ENCODE measurements at regions not wholly inside any gene's neighbourhood (a gene's known extent, or its start where the extent isn't known, plus 50 kb on each side); places are given as distances from the start of the nearest gene placed in this dataset.
A peak's percentile ranks its signal among the peaks of the same experiment; 100 is the strongest.
"Not testable (repeated sequence)": the region's sequence is repeated elsewhere in the genome, so short reads cannot be mapped to it uniquely, and the experiment has no call there.

- no peaks in the 10 kb centered on the region for H3K9me3 ChIP-seq (ENCODE audit: low read length)
- ChIA-PET POLR2A (no interaction called here), CTCF (no interaction called here)
- H3K4me1 ChIP-seq (ENCODE audit: insufficient read depth, low read length) = no peaks in the 10 kb centered on the region
- Mint-ChIP-seq H3K4me1 (no peaks in the 10 kb centered on the region), H3K9me3 (peaks cover 0 to 3% (median 0%) of the 10 kb centered on the region in 5 donors), H3K27ac (no peak overlapping the region), H3K4me3 (no peak overlapping the region), H3K27me3 (no peaks in the 10 kb centered on the region), H3K36me3 (no peaks in the 10 kb centered on the region)
- no peaks in the 10 kb centered on the region for H3K27me3 ChIP-seq (ENCODE audit: insufficient read depth, low read length, poor library complexity, severe bottlenecking)
- no peaks in the 10 kb centered on the region for H3K36me3 ChIP-seq (ENCODE audit: insufficient read depth, low read length)
- H3K4me3 ChIP-seq (ENCODE audit: low read length) = no peak overlapping the region
- DNase-seq = no peak
- no peak overlapping the region for H3K27ac ChIP-seq (ENCODE audit: low read depth, low read length)
These were observed 521.2 kb downstream of the CHSY3 start for GRCh38 chr5:130425424-130425823.

GRCh38 chr5:130424341-130424740 lies 520.1 kb downstream of the CHSY3 start:
- H3K27me3 Mint-ChIP-seq = no peaks in the 10 kb centered on the region
- no peak overlapping the region for H3K4me3 ChIP-seq (ENCODE audit: low read length)
- H3K36me3 ChIP-seq (ENCODE audit: insufficient read depth, low read length) = no peaks in the 10 kb centered on the region
- ChIA-PET CTCF (no interaction called here), POLR2A (no interaction called here)
- H3K36me3 Mint-ChIP-seq = no peaks in the 10 kb centered on the region
- H3K4me1 ChIP-seq (ENCODE audit: insufficient read depth, low read length) = no peaks in the 10 kb centered on the region
- no peak overlapping the region for H3K27ac ChIP-seq (ENCODE audit: low read depth, low read length)
- no peaks in the 10 kb centered on the region for H3K4me1 Mint-ChIP-seq
- H3K27me3 ChIP-seq (ENCODE audit: insufficient read depth, low read length, poor library complexity, severe bottlenecking) = no peaks in the 10 kb centered on the region
- H3K9me3 Mint-ChIP-seq = peaks cover 0 to 5% (median 2%) of the 10 kb centered on the region in 5 donors
- no peak overlapping the region for H3K27ac Mint-ChIP-seq
- no peak for DNase-seq
- H3K9me3 ChIP-seq (ENCODE audit: low read length) = no peaks in the 10 kb centered on the region
- H3K4me3 Mint-ChIP-seq = no peak overlapping the region

- H3K4me3 ChIP-seq (ENCODE audit: low read length) = no peak overlapping the region
- no peak overlapping the region for H3K4me3 Mint-ChIP-seq
- ChIA-PET POLR2A (no interaction called here), CTCF (no interaction called here)
- no peaks in the 10 kb centered on the region for H3K4me1 Mint-ChIP-seq
- no peaks in the 10 kb centered on the region for H3K27me3 ChIP-seq (ENCODE audit: insufficient read depth, low read length, poor library complexity, severe bottlenecking)
- no peak overlapping the region for H3K27ac Mint-ChIP-seq
- no peaks in the 10 kb centered on the region for H3K36me3 Mint-ChIP-seq
- H3K9me3 ChIP-seq (ENCODE audit: low read length) = no peaks in the 10 kb centered on the region
- DNase-seq = no peak
- H3K27me3 Mint-ChIP-seq = peaks cover 0 to 2% of the 10 kb centered on the region in 2 donors
- H3K36me3 ChIP-seq (ENCODE audit: insufficient read depth, low read length) = no peaks in the 10 kb centered on the region
- H3K27ac ChIP-seq (ENCODE audit: low read depth, low read length) = no peak overlapping the region
- H3K4me1 ChIP-seq (ENCODE audit: insufficient read depth, low read length) = no peaks in the 10 kb centered on the region
- H3K9me3 Mint-ChIP-seq = peaks cover 0 to 4% (median 0%) of the 10 kb centered on the region in 5 donors
These were observed 498.6 kb downstream of the CHSY3 start for GRCh38 chr5:130402906-130403305.

GRCh38 chr5:130400091-130400490 lies 495.8 kb downstream of the CHSY3 start:
- no peak overlapping the region for H3K27ac Mint-ChIP-seq
- H3K4me3 ChIP-seq (ENCODE audit: low read length) = no peak overlapping the region
- H3K9me3 Mint-ChIP-seq = no peaks in the 10 kb centered on the region
- ChIA-PET POLR2A (no interaction called here), CTCF (no interaction called here)
- H3K27me3 ChIP-seq (ENCODE audit: insufficient read depth, low read length, poor library complexity, severe bottlenecking) = no peaks in the 10 kb centered on the region
- no peaks in the 10 kb centered on the region for H3K36me3 Mint-ChIP-seq
- H3K27ac ChIP-seq (ENCODE audit: low read depth, low read length) = no peak overlapping the region
- H3K4me3 Mint-ChIP-seq = no peak overlapping the region
- H3K27me3 Mint-ChIP-seq = peaks cover 0 to 2% of the 10 kb centered on the region in 2 donors
- no peaks in the 10 kb centered on the region for H3K36me3 ChIP-seq (ENCODE audit: insufficient read depth, low read length)
- H3K9me3 ChIP-seq (ENCODE audit: low read length) = no peaks in the 10 kb centered on the region
- DNase-seq = no peak
- H3K4me1 Mint-ChIP-seq = no peaks in the 10 kb centered on the region
- H3K4me1 ChIP-seq (ENCODE audit: insufficient read depth, low read length) = no peaks in the 10 kb centered on the region

- no peaks in the 10 kb centered on the region for H3K4me1 Mint-ChIP-seq
- no peak overlapping the region for H3K27ac Mint-ChIP-seq
- CTCF ChIA-PET = no interaction called here
- Histone ChIP-seq H3K36me3 (ENCODE audit: insufficient read depth, low read length) (no peaks in the 10 kb centered on the region), H3K27ac (ENCODE audit: low read depth, low read length) (no peak overlapping the region), H3K9me3 (ENCODE audit: low read length) (no peaks in the 10 kb centered on the region), H3K4me3 (ENCODE audit: low read length) (no peak overlapping the region), H3K4me1 (ENCODE audit: insufficient read depth, low read length) (no peaks in the 10 kb centered on the region), H3K27me3 (ENCODE audit: insufficient read depth, low read length, poor library complexity, severe bottlenecking) (no peaks in the 10 kb centered on the region)
- H3K9me3 Mint-ChIP-seq = no peaks in the 10 kb centered on the region
- POLR2A ChIA-PET = no interaction called here
- H3K27me3 Mint-ChIP-seq = peaks cover 0 to 2% of the 10 kb centered on the region in 2 donors
- no peak overlapping the region for H3K4me3 Mint-ChIP-seq
- no peaks in the 10 kb centered on the region for H3K36me3 Mint-ChIP-seq
- no peak for DNase-seq
These were observed 494.6 kb downstream of the CHSY3 start for GRCh38 chr5:130398825-130399224.

GRCh38 chr5:130397727-130398126 lies 493.5 kb downstream of the CHSY3 start:
- H3K4me1 ChIP-seq (ENCODE audit: insufficient read depth, low read length); H3K27me3 ChIP-seq (ENCODE audit: insufficient read depth, low read length, poor library complexity, severe bottlenecking); H3K9me3 ChIP-seq (ENCODE audit: low read length); H3K27ac Mint-ChIP-seq; H3K36me3 Mint-ChIP-seq; H3K27ac ChIP-seq (ENCODE audit: low read depth, low read length); H3K36me3 ChIP-seq (ENCODE audit: insufficient read depth, low read length); DNase-seq; POLR2A ChIA-PET; CTCF ChIA-PET; H3K9me3 Mint-ChIP-seq; H3K4me3 ChIP-seq (ENCODE audit: low read length); H3K4me1 Mint-ChIP-seq; H3K27me3 Mint-ChIP-seq; H3K4me3 Mint-ChIP-seq: not testable (repeated sequence)

- Mint-ChIP-seq H3K36me3 (no peaks in the 10 kb centered on the region), H3K9me3 (peaks cover 0 to 2% (median 0%) of the 10 kb centered on the region in 5 donors), H3K27ac (no peak overlapping the region), H3K4me1 (no peaks in the 10 kb centered on the region), H3K4me3 (no peak overlapping the region), H3K27me3 (no peaks in the 10 kb centered on the region)
- Histone ChIP-seq H3K27ac (ENCODE audit: low read depth, low read length) (no peak overlapping the region), H3K9me3 (ENCODE audit: low read length) (no peaks in the 10 kb centered on the region), H3K4me1 (ENCODE audit: insufficient read depth, low read length) (no peaks in the 10 kb centered on the region), H3K27me3 (ENCODE audit: insufficient read depth, low read length, poor library complexity, severe bottlenecking) (no peaks in the 10 kb centered on the region), H3K4me3 (ENCODE audit: low read length) (no peak overlapping the region), H3K36me3 (ENCODE audit: insufficient read depth, low read length) (no peaks in the 10 kb centered on the region)
- DNase-seq = no peak
- ChIA-PET POLR2A (no interaction called here), CTCF (no interaction called here)
These were observed 492.9 kb downstream of the CHSY3 start for GRCh38 chr5:130397132-130397531.

GRCh38 chr5:130391727-130392264 lies 487.5 kb downstream of the CHSY3 start:
- peak overlapping the region in 1 of 8 donors; percentile 43 for H3K27ac Mint-ChIP-seq
- H3K4me3 ChIP-seq (ENCODE audit: low read length); H3K36me3 Mint-ChIP-seq; H3K4me3 Mint-ChIP-seq; H3K36me3 ChIP-seq (ENCODE audit: insufficient read depth, low read length); H3K27me3 Mint-ChIP-seq; H3K4me1 Mint-ChIP-seq; H3K9me3 Mint-ChIP-seq; H3K4me1 ChIP-seq (ENCODE audit: insufficient read depth, low read length); H3K27ac ChIP-seq (ENCODE audit: low read depth, low read length); DNase-seq; POLR2A ChIA-PET; CTCF ChIA-PET; H3K9me3 ChIP-seq (ENCODE audit: low read length); H3K27me3 ChIP-seq (ENCODE audit: insufficient read depth, low read length, poor library complexity, severe bottlenecking): not testable (repeated sequence)

- Mint-ChIP-seq H3K4me3 (no peak overlapping the region), H3K27me3 (no peaks in the 10 kb centered on the region), H3K27ac (no peak overlapping the region), H3K9me3 (no peaks in the 10 kb centered on the region), H3K36me3 (no peaks in the 10 kb centered on the region), H3K4me1 (no peaks in the 10 kb centered on the region)
- ChIA-PET POLR2A (no interaction called here), CTCF (no interaction called here)
- DNase-seq = no peak
- no peaks in the 10 kb centered on the region for H3K9me3 ChIP-seq (ENCODE audit: low read length)
- H3K36me3 ChIP-seq (ENCODE audit: insufficient read depth, low read length) = no peaks in the 10 kb centered on the region
- H3K4me1 ChIP-seq (ENCODE audit: insufficient read depth, low read length) = no peaks in the 10 kb centered on the region
- H3K27ac ChIP-seq (ENCODE audit: low read depth, low read length) = no peak overlapping the region
- H3K27me3 ChIP-seq (ENCODE audit: insufficient read depth, low read length, poor library complexity, severe bottlenecking) = no peaks in the 10 kb centered on the region
- H3K4me3 ChIP-seq (ENCODE audit: low read length) = no peak overlapping the region
These were observed 481.9 kb downstream of the CHSY3 start for GRCh38 chr5:130386155-130386554.

Measured in CD8-positive, alpha-beta memory T cell (primary cell).